ENCODE measurements at regions not wholly inside any gene's neighbourhood (a gene's known extent, or its start where the extent isn't known, plus 50 kb on each side); places are given as distances from the start of the nearest gene placed in this dataset.

GRCh38 chr11:112377946-112378345 lies 117.3 kb upstream of the PLET1 start:
- no peak overlapping the region for H3K56ac ChIP-seq (ENCODE audit: extremely low read depth, insufficient read depth, low read length)
- ChIA-PET CTCF (interaction anchor here (0.7 kb wide), 1 partner anchor 131 kb away, joined by 3 read pairs; no protein-coding TSS in a partner anchor), POLR2A (ENCODE audit: unreplicated experiment) (no interaction called here)
- TF ChIP-seq CTCF (conservative IDR thresholded peaks at IDR 0.05; ENCODE audit: low read depth, low read length) (no peak), USF2 (IDR thresholded peaks at IDR 0.05; ENCODE audit: low read depth, low read length) (no peak), MAFK (IDR thresholded peaks at IDR 0.05; ENCODE audit: low read depth, low read length) (no peak), RFX5 (IDR thresholded peaks at IDR 0.05; ENCODE audit: low read depth, low read length) (no peak), CEBPB (IDR thresholded peaks at IDR 0.05; ENCODE audit: low read depth, low read length) (no peak), BHLHE40 (IDR thresholded peaks at IDR 0.05; ENCODE audit: low read depth, low read length) (no peak), RAD21 (IDR thresholded peaks at IDR 0.05; ENCODE audit: low read length) (no peak), NFE2L2 (IDR thresholded peaks at IDR 0.05; ENCODE audit: low read depth, low read length) (no peak), RCOR1 (IDR thresholded peaks at IDR 0.05; ENCODE audit: insufficient replicate concordance, low read length) (no peak), ELK1 (IDR thresholded peaks at IDR 0.05; ENCODE audit: borderline replicate concordance, low read depth, low read length) (no peak), FOS (IDR thresholded peaks at IDR 0.05; ENCODE audit: low read depth, low read length) (no peak), MXI1 (IDR thresholded peaks at IDR 0.05; ENCODE audit: borderline replicate concordance, low read depth, low read length) (no peak), CHD1 (IDR thresholded peaks at IDR 0.05; ENCODE audit: low read depth, low read length) (no peak), POLR2A (IDR thresholded peaks at IDR 0.05; ENCODE audit: low read depth, low read length) (no peak), MAZ (IDR thresholded peaks at IDR 0.05; ENCODE audit: borderline replicate concordance, low read depth, low read length) (no peak), SMC3 (IDR thresholded peaks at IDR 0.05; ENCODE audit: low read depth, low read length) (no peak)
- no peak overlapping the region for H2AFZ ChIP-seq (replicated peaks; ENCODE audit: low read length, poor library complexity)
- H3K27ac ChIP-seq (ENCODE audit: insufficient read depth, low read length), result no peak overlapping the region
- ATAC-seq (ENCODE audit: low read depth) (no peak), DNase-seq (no peak)
- no peak overlapping the region for H2BK20ac ChIP-seq (ENCODE audit: low read depth, low read length)
- no peak overlapping the region for H3K14ac ChIP-seq (replicated peaks; ENCODE audit: low read depth, low read length)
- H3K9me3 ChIP-seq (ENCODE audit: control insufficient read depth, insufficient read depth, low read length), result no peaks in the 10 kb centered on the region
- H2BK120ac ChIP-seq (ENCODE audit: low read depth, low read length), result no peak overlapping the region
- H3K23ac ChIP-seq (ENCODE audit: low read depth, low read length), result no peak overlapping the region
- H4K91ac ChIP-seq (ENCODE audit: insufficient read depth, low read depth, low read length), result no peak overlapping the region
- no peak overlapping the region for H4K5ac ChIP-seq (ENCODE audit: low read depth, low read length)
- H3K79me1 ChIP-seq (ENCODE audit: low read depth in 1 of 2, low read length in 2 of 2), result no peaks in the 10 kb centered on the region
- no peak overlapping the region for H3K4me3 ChIP-seq (ENCODE audit: insufficient read depth, low read depth, low read length)
- no peaks in the 10 kb centered on the region for H3K4me1 ChIP-seq (ENCODE audit: control insufficient read depth, insufficient read depth, low read length)
- H2BK15ac ChIP-seq (ENCODE audit: low read depth, low read length), result no peak overlapping the region
- no peaks in the 10 kb centered on the region for H3K9me1 ChIP-seq (ENCODE audit: insufficient read depth, low read length)
- H3K27me3 ChIP-seq (ENCODE audit: control insufficient read depth, insufficient read depth, low read length), result no peaks in the 10 kb centered on the region; the same call in 1 of the 2 replicates
- no peak overlapping the region for H3K9ac ChIP-seq (ENCODE audit: low read depth, low read length)
- BruUV-seq (replicated peaks), result no TSS peak
- no peak overlapping the region for H3K18ac ChIP-seq (ENCODE audit: low read depth, low read length)
- H3K4me2 ChIP-seq (ENCODE audit: low read depth, low read length), result no peak overlapping the region
- no CpG with 5 or more reads among the region's 4 CpGs for WGBS, 2 experiments (ENCODE audit: extremely low coverage in 2 of 2, insufficient read length in 1 of 2)
- no peak overlapping the region for H2BK5ac ChIP-seq (ENCODE audit: low read depth, low read length, poor library complexity, severe bottlenecking)
- dilution Hi-C loops (cut with HindIII; ENCODE audit: low sequenced_read_pairs, unreplicated experiment) (no loop called here), intact Hi-C loops (cut with micrococcal nuclease) (no loop called here), in situ Hi-C loops (cut with MboI; ENCODE audit: low sequenced_read_pairs) (no loop called here)
- H4K8ac ChIP-seq (ENCODE audit: low read depth in 2 of 2, low read length in 2 of 2), result no peak overlapping the region
- H2AK5ac ChIP-seq (ENCODE audit: low read depth, low read length), result no peak overlapping the region
- H4K20me1 ChIP-seq (ENCODE audit: insufficient read depth, low read length), result no peaks in the 10 kb centered on the region
- H2AK9ac ChIP-seq (replicated peaks; ENCODE audit: low read depth, low read length, poor library complexity), result no peak overlapping the region
- no peaks in the 10 kb centered on the region for H3K36me3 ChIP-seq (ENCODE audit: control insufficient read depth, insufficient read depth, low read length)
- H3K4ac ChIP-seq (ENCODE audit: low read depth, low read length), result no peak overlapping the region
